PC-9 (cell line): ENCODE measurements at regions not wholly inside any gene's neighbourhood (a gene's known extent, or its start where the extent isn't known, plus 50 kb on each side); places are given as distances from the start of the nearest gene placed in this dataset.
A peak's percentile ranks its signal among the peaks of the same experiment; 100 is the strongest.

ENCODE experiments used
- CTCF ChIP-seq: fragments of 200-600 bp; sonication (generic); conservative IDR thresholded peaks from 2 replicates; pipeline ENCODE4 v1.6.1; 2017; ENCODE audit warnings: mixed run types, antibody characterized with exemption, mild to moderate bottlenecking, moderate library complexity
- EZH2 ChIP-seq: fragments of 200-600 bp; sonication (generic); IDR thresholded peaks from 2 replicates; pipeline ENCODE4 v1.8.0; 2017; ENCODE audit warnings: antibody characterized with exemption, low read depth

DNA sequence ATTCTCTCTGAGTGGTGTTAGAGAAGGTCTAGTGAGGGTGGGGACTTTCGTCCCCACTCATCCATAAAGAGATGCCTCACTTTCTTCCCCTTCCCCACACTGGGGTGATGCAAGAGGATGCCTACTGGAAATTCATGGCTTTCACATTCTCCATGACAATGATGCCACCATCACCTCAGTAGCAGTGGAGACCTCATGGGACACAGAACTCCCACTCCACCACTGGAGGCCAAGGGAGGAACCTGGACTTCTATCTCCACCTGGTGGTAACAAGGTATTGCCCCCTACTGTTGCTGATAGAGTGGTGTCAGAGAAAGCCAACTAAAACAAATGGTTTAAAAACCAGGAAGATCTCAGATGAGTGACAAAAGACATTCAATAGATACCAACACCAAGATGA, 110.9 kb downstream of the INHBB start:
- TF ChIP-seq CTCF (peak; percentile 65), EZH2 (no peak)
